Tibial nerve (tissue), 4 donors: ENCODE measurements at regions not wholly inside any gene's neighbourhood (a gene's known extent, or its start where the extent isn't known, plus 50 kb on each side); places are given as distances from the start of the nearest gene placed in this dataset.

Experiments used
- DNase-seq, 2 donors: peaks; one replicate each; pipeline ENCODE4 v3.0.0-alpha.2; 2019; ENCODE audit warnings: low spot score in 2 of 2
- H3K27ac ChIP-seq, 4 donors: fragments of 200-600 bp; sonication (generic) in 3 of 4; one replicate each; pipeline ENCODE4 v1.5.1; 2017 to 2019; ENCODE audit warnings: mild to moderate bottlenecking in 1 of 4
- H3K27me3 ChIP-seq, 2 donors: fragments of 200-600 bp; sonication (generic) in 1 of 2; one replicate each; pipeline versions ENCODE4 v1.5.1 to v1.6.0; 2017 to 2019
- H3K36me3 ChIP-seq, 3 donors: fragments of 200-600 bp; sonication (generic); one replicate each; pipeline ENCODE4 v1.5.1; 2018 to 2019
- H3K4me1 ChIP-seq, 4 donors: fragments of 200-600 bp; sonication (generic) in 3 of 4; one replicate each; pipeline ENCODE4 v1.5.1; 2017 to 2019
- H3K4me3 ChIP-seq, 4 donors: fragments of 200-600 bp; sonication (generic) in 3 of 4; one replicate each; pipeline ENCODE4 v1.5.1; 2017 to 2019; ENCODE audit warnings: mild to moderate bottlenecking in 1 of 4, moderate library complexity in 1 of 4
- H3K9me3 ChIP-seq, 4 donors: fragments of 200-600 bp; sonication (generic) in 3 of 4; one replicate each; pipeline ENCODE4 v1.5.1; 2017 to 2019
- EP300 ChIP-seq, 2 donors: sonication (generic); formaldehyde crosslinking; IDR thresholded peaks; one replicate each; pipeline ENCODE4 v1.6.1; 2017; ENCODE audit warnings: antibody characterized with exemption in 2 of 2, mild to moderate bottlenecking in 1 of 2
- POLR2A ChIP-seq, 2 donors: fragments of 450-650 bp; IDR thresholded peaks; one replicate each; pipeline ENCODE4 v1.6.1; 2017; ENCODE audit warnings: antibody characterized with exemption in 2 of 2, mild to moderate bottlenecking in 2 of 2, moderate library complexity in 2 of 2
- WGBS, 2 donors: methylation state at CpG; one replicate each; pipeline ENCODE4 v1.1.5; 2018; 5-methylcytosine and 5-hydroxymethylcytosine counted together
- TF ChIP-seq, protein P1 (sequence below), 5 experiments: fragments of 200-600 bp in 3 of 5; fragments of 450-650 bp in 2 of 5; sonication (generic) in 3 of 5; IDR thresholded peaks; one replicate each; pipeline ENCODE4 v1.5.1; 2016 to 2019; ENCODE audit warnings: antibody characterized with exemption in 5 of 5, mild to moderate bottlenecking in 3 of 5, moderate library complexity in 2 of 5

- 86 to 95% methylated on average over 1 of the region's 1 CpG for WGBS, 2 donors
- no peaks in the 10 kb centered on the region for H3K36me3 ChIP-seq
- H3K9me3 ChIP-seq = no peaks in the 10 kb centered on the region
- no peaks in the 10 kb centered on the region for H3K27me3 ChIP-seq
- H3K4me3 ChIP-seq = no peak overlapping the region
- H3K4me1 ChIP-seq = no peaks in the 10 kb centered on the region
- DNase-seq = no peak
- no peak for TF ChIP-seq EP300 (IDR thresholded peaks at IDR 0.05)
- TF ChIP-seq POLR2A (IDR thresholded peaks at IDR 0.05) = no peak
- TF ChIP-seq, protein P1, sequence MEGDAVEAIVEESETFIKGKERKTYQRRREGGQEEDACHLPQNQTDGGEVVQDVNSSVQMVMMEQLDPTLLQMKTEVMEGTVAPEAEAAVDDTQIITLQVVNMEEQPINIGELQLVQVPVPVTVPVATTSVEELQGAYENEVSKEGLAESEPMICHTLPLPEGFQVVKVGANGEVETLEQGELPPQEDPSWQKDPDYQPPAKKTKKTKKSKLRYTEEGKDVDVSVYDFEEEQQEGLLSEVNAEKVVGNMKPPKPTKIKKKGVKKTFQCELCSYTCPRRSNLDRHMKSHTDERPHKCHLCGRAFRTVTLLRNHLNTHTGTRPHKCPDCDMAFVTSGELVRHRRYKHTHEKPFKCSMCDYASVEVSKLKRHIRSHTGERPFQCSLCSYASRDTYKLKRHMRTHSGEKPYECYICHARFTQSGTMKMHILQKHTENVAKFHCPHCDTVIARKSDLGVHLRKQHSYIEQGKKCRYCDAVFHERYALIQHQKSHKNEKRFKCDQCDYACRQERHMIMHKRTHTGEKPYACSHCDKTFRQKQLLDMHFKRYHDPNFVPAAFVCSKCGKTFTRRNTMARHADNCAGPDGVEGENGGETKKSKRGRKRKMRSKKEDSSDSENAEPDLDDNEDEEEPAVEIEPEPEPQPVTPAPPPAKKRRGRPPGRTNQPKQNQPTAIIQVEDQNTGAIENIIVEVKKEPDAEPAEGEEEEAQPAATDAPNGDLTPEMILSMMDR (IDR thresholded peaks at IDR 0.05) = no peak
- H3K27ac ChIP-seq = no peak overlapping the region
Observed at GRCh38 chr9:108021096-108021710, 531.6 kb upstream of the KLF4 start.

DNA sequence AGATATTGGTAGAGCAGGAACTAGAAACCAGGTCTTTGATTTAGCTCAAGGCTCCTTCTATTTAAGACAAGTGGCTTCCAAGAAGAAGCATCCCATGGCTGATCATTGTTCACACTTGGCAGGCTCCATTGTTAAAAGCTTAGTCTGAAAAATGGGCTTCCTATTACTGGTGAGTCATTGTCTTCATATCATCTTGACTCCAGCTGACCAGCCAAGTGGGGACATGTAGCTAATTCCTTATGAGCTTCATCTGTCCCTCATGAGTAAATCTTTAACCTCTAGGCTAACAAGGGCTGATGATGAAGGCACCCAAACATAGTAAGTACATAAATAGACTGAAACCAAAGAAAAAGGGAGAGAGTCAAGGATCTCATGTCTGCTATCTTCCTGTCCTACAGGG is 530.3 kb upstream of the KLF4 start:
- Histone ChIP-seq H3K9me3 (no peaks in the 10 kb centered on the region), H3K4me3 (no peak overlapping the region), H3K4me1 (no peaks in the 10 kb centered on the region), H3K27me3 (no peaks in the 10 kb centered on the region), H3K27ac (no peak overlapping the region), H3K36me3 (no peaks in the 10 kb centered on the region)
- TF ChIP-seq EP300 (IDR thresholded peaks at IDR 0.05) = no peak
- no peak for TF ChIP-seq POLR2A (IDR thresholded peaks at IDR 0.05)
- TF ChIP-seq, protein P1 (IDR thresholded peaks at IDR 0.05) = no peak
- no peak for DNase-seq

DNA sequence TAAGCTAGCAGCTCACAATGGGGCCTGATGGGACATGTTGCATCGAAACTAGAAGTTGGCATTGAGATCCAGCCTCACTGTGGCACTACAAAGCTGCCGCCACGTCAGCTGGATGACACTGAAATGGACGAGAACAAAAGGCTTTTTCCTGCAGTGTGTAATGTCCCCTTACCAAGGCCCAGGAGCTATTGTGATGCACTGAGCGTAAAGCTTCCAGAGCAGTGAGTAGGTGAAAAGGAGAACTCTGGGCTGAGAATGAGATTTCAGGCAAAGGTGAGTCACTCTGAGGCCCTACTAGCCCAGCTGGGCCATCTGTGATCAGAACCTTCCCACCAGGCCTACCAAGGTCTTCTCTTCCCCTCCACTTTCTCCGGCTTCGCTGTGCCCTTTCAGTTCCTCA is 528.1 kb upstream of the KLF4 start:
- no peak for DNase-seq
- Histone ChIP-seq H3K27me3 (no peaks in the 10 kb centered on the region), H3K27ac (no peak overlapping the region), H3K9me3 (no peaks in the 10 kb centered on the region), H3K4me1 (no peaks in the 10 kb centered on the region), H3K36me3 (no peaks in the 10 kb centered on the region), H3K4me3 (no peak overlapping the region)
- 93 to 94% methylated on average over 7 of the region's 7 CpGs for WGBS, 2 donors
- TF ChIP-seq POLR2A (IDR thresholded peaks at IDR 0.05) = no peak
- TF ChIP-seq EP300 (IDR thresholded peaks at IDR 0.05) = no peak
- TF ChIP-seq, protein P1 (IDR thresholded peaks at IDR 0.05) = no peak

- H3K27me3 ChIP-seq = no peaks in the 10 kb centered on the region
- 64 to 77% methylated on average over 3 of the region's 3 CpGs for WGBS, 2 donors
Observed at GRCh38 chr9:108016446-108016845, 526.9 kb upstream of the KLF4 start.

DNA sequence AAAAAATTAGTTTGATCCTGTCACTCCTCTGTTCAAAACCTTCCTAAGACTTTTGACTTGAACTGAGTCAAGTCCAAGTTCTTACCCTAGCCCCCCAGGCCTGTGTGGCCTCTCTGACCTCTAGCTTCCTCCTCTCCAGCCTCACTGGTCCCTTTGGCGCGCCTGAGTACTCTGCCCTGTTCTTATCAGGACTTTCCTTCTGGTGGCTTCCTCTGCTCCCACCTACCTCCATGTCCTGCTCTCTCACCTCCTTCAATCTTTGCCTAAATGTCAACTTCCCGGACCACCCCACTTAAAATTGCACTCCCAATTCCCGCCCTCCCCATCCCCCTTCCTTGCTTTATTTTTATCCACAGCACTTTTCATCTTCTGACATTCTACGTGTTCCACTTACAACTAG is 526.1 kb upstream of the KLF4 start:
- no peak for DNase-seq
- Histone ChIP-seq H3K4me1 (no peaks in the 10 kb centered on the region), H3K9me3 (no peaks in the 10 kb centered on the region), H3K4me3 (no peak overlapping the region), H3K27ac (no peak overlapping the region), H3K36me3 (no peaks in the 10 kb centered on the region), H3K27me3 (no peaks in the 10 kb centered on the region)
- no peak for TF ChIP-seq EP300 (IDR thresholded peaks at IDR 0.05)
- 89% methylated on average over 5 of the region's 5 CpGs for WGBS, 2 donors

More at GRCh38 chr9:108016446-108016845, 526.9 kb upstream of the KLF4 start:
- no peak overlapping the region for H3K27ac ChIP-seq
- TF ChIP-seq POLR2A (IDR thresholded peaks at IDR 0.05) = no peak
- no peaks in the 10 kb centered on the region for H3K36me3 ChIP-seq
- no peaks in the 10 kb centered on the region for H3K9me3 ChIP-seq
- no peaks in the 10 kb centered on the region for H3K4me1 ChIP-seq
- DNase-seq = no peak
- H3K4me3 ChIP-seq = no peak overlapping the region

- no peaks in the 10 kb centered on the region for H3K9me3 ChIP-seq
- no peak for DNase-seq
- H3K4me3 ChIP-seq = no peak overlapping the region
- H3K27ac ChIP-seq = no peak overlapping the region
- H3K4me1 ChIP-seq = no peaks in the 10 kb centered on the region
- TF ChIP-seq EP300 (IDR thresholded peaks at IDR 0.05) = no peak
- TF ChIP-seq POLR2A (IDR thresholded peaks at IDR 0.05) = no peak
- TF ChIP-seq, protein P1 (IDR thresholded peaks at IDR 0.05) = no peak
- no peaks in the 10 kb centered on the region for H3K27me3 ChIP-seq
- 91 to 92% methylated on average over 2 of the region's 2 CpGs for WGBS, 2 donors
- H3K36me3 ChIP-seq = no peaks in the 10 kb centered on the region
Observed at GRCh38 chr9:108014353-108014752, 524.8 kb upstream of the KLF4 start.
